ENCODE measurements at regions not wholly inside any gene's neighbourhood (a gene's known extent, or its start where the extent isn't known, plus 50 kb on each side); places are given as distances from the start of the nearest gene placed in this dataset.
"Not testable (repeated sequence)": the region's sequence is repeated elsewhere in the genome, so short reads cannot be mapped to it uniquely, and the experiment has no call there.

DNA sequence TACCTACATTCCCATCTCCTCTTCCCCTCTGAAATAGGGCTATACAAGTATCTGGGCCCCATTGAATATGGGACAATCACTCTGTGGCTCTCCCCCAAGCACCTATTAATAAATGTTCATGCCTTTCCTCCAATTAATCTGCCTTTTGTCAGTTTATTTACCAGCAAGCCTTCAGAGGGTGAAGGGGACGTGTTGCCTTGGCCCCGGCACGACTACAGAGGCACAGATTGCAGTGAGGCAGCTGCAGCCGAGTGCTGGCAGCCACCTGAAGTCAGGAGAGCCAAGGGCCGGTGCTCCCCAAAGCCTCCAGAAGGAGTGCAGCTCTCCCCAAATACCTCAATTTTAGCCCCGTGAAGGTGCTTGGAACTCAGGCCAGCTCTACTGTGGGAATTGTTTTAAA lies 580.9 kb upstream of the B3GAT1 start:
- no peak for TF ChIP-seq CTCF (IDR thresholded peaks at IDR 0.05; ENCODE audit: low read depth, low read length)
- H3K4me3 ChIP-seq (ENCODE audit: low read depth, low read length), result no peak overlapping the region

- H3K4me3 ChIP-seq (ENCODE audit: low read depth, low read length), result no peak overlapping the region
- no peak for TF ChIP-seq CTCF (IDR thresholded peaks at IDR 0.05; ENCODE audit: low read depth, low read length)
Observed at GRCh38 chr11:134988495-134988894, 576.5 kb upstream of the B3GAT1 start.

DNA sequence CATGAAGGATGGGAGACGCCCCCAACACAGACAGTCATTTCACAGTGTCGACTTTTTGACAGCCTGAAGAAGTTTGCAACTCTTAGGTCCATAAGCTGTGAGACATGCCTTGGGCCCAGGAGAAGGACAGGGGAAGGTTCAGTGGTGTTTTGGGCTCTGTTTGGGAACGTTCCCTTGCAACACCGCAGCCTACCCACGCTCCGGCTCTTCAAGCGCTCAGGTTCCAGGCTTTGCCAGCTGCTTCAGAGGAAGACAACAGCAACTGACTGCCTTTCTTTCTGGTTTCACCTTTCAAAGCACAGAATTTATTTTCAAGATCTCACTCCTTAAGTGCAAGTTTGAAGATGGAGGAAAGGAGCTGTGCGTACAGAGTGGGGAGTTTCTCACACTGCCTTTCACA lies 575.8 kb upstream of the B3GAT1 start:
- no peak overlapping the region for H3K4me3 ChIP-seq (ENCODE audit: low read depth, low read length)
- TF ChIP-seq CTCF (IDR thresholded peaks at IDR 0.05; ENCODE audit: low read depth, low read length), result no peak

GRCh38 chr11:134987223-134987768 lies 575.3 kb upstream of the B3GAT1 start:
- H3K4me3 ChIP-seq (ENCODE audit: low read depth, low read length), result no peak overlapping the region
- TF ChIP-seq CTCF (IDR thresholded peaks at IDR 0.05; ENCODE audit: low read depth, low read length), result no peak

DNA sequence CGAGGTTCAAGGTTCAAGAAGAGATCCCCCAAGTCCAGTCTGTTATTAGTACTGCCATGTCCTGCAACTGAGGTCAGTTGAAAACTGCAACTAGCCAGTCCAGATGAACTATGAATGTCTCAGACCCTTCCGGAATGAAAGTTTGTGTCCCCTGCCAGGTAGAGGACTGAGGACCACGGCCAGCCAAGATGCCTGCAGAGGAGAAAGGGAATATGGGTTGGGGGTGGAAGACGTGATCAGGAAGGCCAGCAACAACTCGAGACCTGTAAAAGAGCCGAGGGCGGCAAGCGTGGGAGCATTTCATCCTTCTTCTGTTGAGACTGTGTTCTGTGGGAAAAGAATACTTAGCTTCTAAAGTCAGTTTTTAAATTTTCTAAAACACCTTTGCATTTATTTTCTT lies 572.4 kb upstream of the B3GAT1 start:
- no peak for TF ChIP-seq CTCF (IDR thresholded peaks at IDR 0.05; ENCODE audit: low read depth, low read length)
- H3K4me3 ChIP-seq (ENCODE audit: low read depth, low read length), result no peak overlapping the region

DNA sequence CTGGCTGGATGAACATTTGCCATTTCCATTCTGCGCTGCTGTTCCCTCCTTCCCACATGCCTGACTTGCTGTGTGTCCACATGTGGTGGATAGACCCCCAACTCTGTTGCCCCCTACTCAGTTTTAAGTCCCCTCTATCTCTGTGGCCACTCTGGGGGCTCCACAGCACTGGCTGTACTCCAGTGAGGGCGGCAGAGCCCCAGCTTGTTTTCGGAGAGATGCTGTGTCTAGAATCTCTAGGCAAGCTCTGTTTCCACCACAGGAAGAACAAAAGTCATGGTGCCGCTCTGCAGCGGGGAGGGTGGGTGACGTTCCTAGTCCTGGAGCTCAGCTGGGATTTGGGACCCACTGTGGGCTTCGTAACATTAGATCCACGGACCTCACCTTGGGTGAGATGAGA lies 570.4 kb upstream of the B3GAT1 start:
- not testable (repeated sequence) for H3K4me3 ChIP-seq (ENCODE audit: low read depth, low read length)

DNA sequence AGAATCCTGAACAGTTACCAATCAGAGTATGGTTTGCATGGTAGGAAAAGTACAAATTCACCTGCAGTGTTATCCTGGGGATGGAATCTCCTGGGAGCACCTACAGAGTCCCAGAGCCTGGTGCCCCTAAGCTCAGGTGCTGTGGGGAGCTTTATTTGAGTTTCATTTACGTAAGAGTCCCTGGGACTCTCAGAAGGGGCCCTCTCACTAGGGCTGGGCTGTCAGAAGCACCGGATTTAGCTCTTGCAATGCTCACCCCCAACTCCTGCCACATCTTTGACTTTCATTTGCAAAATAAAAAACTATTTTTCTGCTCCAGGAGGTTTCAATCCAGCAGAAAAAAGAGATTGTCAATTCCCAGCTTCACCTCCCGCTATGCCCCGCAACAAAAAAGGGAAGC lies 569.8 kb upstream of the B3GAT1 start:
- H3K4me3 ChIP-seq (ENCODE audit: low read depth, low read length), result no peak overlapping the region
- TF ChIP-seq CTCF (IDR thresholded peaks at IDR 0.05; ENCODE audit: low read depth, low read length), result no peak
